Activated CD8-positive, alpha-beta T cell treated with anti-CD3 and anti-CD28 coated beads for 36 hours (primary cell): ENCODE measurements at regions not wholly inside any gene's neighbourhood (a gene's known extent, or its start where the extent isn't known, plus 50 kb on each side); places are given as distances from the start of the nearest gene placed in this dataset.

Experiments
- ATAC-seq: fragments of 200-7000 bp; cut with Tn5 transposase; one replicate; pipeline ENCODE4 v1.10.0; 2021; ENCODE audit warnings: mild to moderate bottlenecking, moderate library complexity
- CTCF ChIA-PET: fragments of 350-600 bp; sonication (Branson Sonifier 250); formaldehyde crosslinking; loops from one replicate; lab custom pipeline; 2021; ENCODE audit warnings: antibody characterized with exemption; lab: Charles Lee
- POLR2A ChIA-PET: fragments of 350-600 bp; sonication (Branson Sonifier 250); formaldehyde crosslinking; loops from one replicate; lab custom pipeline; 2021; ENCODE audit warnings: antibody characterized with exemption; lab: Charles Lee
- DNase-seq: peaks from one replicate; pipeline ENCODE4 v3.0.0-alpha.2; 2020
- H3K27ac Mint-ChIP-seq: one replicate; pipeline ENCODE4 v1.8.0; 2021; ENCODE audit warnings: mild to moderate bottlenecking, mixed read lengths
- H3K27me3 Mint-ChIP-seq: one replicate; pipeline ENCODE4 v1.8.0; 2021; ENCODE audit warnings: mixed read lengths
- H3K36me3 Mint-ChIP-seq: one replicate; pipeline ENCODE4 v1.8.0; 2021; ENCODE audit warnings: low read depth, mixed read lengths
- H3K4me1 Mint-ChIP-seq: one replicate; pipeline ENCODE4 v1.8.0; 2021; ENCODE audit warnings: low read depth, mixed read lengths
- H3K4me3 Mint-ChIP-seq: one replicate; pipeline ENCODE4 v1.8.0; 2021; ENCODE audit warnings: mild to moderate bottlenecking, moderate library complexity, mixed read lengths
- H3K9me3 Mint-ChIP-seq: one replicate; pipeline ENCODE4 v1.8.0; 2021; ENCODE audit warnings: mixed read lengths
- CTCF ChIP-seq: fragments of 200-600 bp; IDR thresholded peaks from one replicate; pipeline ENCODE4 v1.8.0; 2022; ENCODE audit warnings: antibody characterized with exemption, mild to moderate bottlenecking
- intact Hi-C: fragments of 100-400 bp; cut with micrococcal nuclease; formaldehyde crosslinking; loops from one replicate; pipeline ENCODE4 v1.10.0; 2022

- no peak for ATAC-seq
- no peaks in the 10 kb centered on the region for H3K9me3 Mint-ChIP-seq
- ChIA-PET CTCF (no interaction called here), POLR2A (no interaction called here)
- no peak overlapping the region for H3K27ac Mint-ChIP-seq
- peaks cover 3% of the 10 kb centered on the region for H3K27me3 Mint-ChIP-seq
- no peak for TF ChIP-seq CTCF
- H3K4me1 Mint-ChIP-seq = no peaks in the 10 kb centered on the region
- H3K36me3 Mint-ChIP-seq = no peaks in the 10 kb centered on the region
- intact Hi-C loops = no loop called here
- no peak overlapping the region for H3K4me3 Mint-ChIP-seq
- DNase-seq = no peak
Observed at GRCh38 chr4:112861691-112862674, 187.5 kb upstream of the ANK2 start.

GRCh38 chr4:112865443-112865842 lies 184.0 kb upstream of the ANK2 start:
- Mint-ChIP-seq H3K9me3 (no peaks in the 10 kb centered on the region), H3K4me1 (no peaks in the 10 kb centered on the region), H3K27me3 (peaks cover 2% of the 10 kb centered on the region), H3K4me3 (no peak overlapping the region), H3K36me3 (no peaks in the 10 kb centered on the region), H3K27ac (no peak overlapping the region)
- ChIA-PET POLR2A (no interaction called here), CTCF (no interaction called here)
- intact Hi-C loops = no loop called here
- no peak for TF ChIP-seq CTCF
- ATAC-seq (no peak), DNase-seq (no peak)

- Mint-ChIP-seq H3K27me3 (peaks cover 5% of the 10 kb centered on the region), H3K36me3 (no peaks in the 10 kb centered on the region), H3K27ac (no peak overlapping the region), H3K4me3 (no peak overlapping the region), H3K4me1 (no peaks in the 10 kb centered on the region), H3K9me3 (no peaks in the 10 kb centered on the region)
- DNase-seq = no peak
- ATAC-seq = no peak
- POLR2A ChIA-PET = no interaction called here
- CTCF ChIA-PET = no interaction called here
- intact Hi-C loops = no loop called here
- no peak for TF ChIP-seq CTCF
Observed at GRCh38 chr4:112876316-112876715, 173.1 kb upstream of the ANK2 start.

GRCh38 chr4:112881842-112882241 lies 167.6 kb upstream of the ANK2 start:
- DNase-seq = no peak

More at GRCh38 chr4:112881842-112882241, 167.6 kb upstream of the ANK2 start:
- H3K4me3 Mint-ChIP-seq = no peak overlapping the region
- no peak for ATAC-seq
- ChIA-PET CTCF (no interaction called here), POLR2A (no interaction called here)
- no peaks in the 10 kb centered on the region for H3K4me1 Mint-ChIP-seq
- intact Hi-C loops = no loop called here
- H3K9me3 Mint-ChIP-seq = no peaks in the 10 kb centered on the region
- H3K27me3 Mint-ChIP-seq = peaks cover 4% of the 10 kb centered on the region
- TF ChIP-seq CTCF = no peak
- no peaks in the 10 kb centered on the region for H3K36me3 Mint-ChIP-seq
- no peak overlapping the region for H3K27ac Mint-ChIP-seq
